ENCODE measurements at regions not wholly inside any gene's neighbourhood (a gene's known extent, or its start where the extent isn't known, plus 50 kb on each side); places are given as distances from the start of the nearest gene placed in this dataset.
"Not testable (repeated sequence)": the region's sequence is repeated elsewhere in the genome, so short reads cannot be mapped to it uniquely, and the experiment has no call there.

GRCh38 chr6:126811321-126811720, 307.1 kb upstream of the RSPO3 start:
- no peak for DNase-seq (ENCODE audit: low spot score)

- no peak for DNase-seq (ENCODE audit: low spot score)
These were observed 306.5 kb upstream of the RSPO3 start for GRCh38 chr6:126812010-126812409.

DNA sequence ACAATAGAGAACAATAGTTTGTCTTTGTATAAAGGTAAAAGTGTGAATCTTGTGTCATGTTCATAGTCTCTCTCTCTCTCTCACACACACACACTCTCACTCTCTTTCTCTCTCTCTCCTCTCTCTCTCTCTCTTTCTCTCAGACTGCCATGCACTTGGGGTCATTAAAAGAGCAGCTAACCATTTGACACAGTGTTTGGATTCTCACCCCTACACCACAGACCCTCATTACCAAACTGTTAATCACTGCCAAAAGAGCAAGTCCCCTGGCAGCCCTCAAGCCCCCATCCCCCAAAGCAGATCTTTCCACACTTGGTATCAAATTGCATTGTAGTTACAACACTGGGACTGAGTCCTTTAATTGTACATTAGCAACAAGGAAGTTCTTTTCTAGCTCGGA, 305.8 kb upstream of the RSPO3 start:
- DNase-seq (ENCODE audit: low spot score): no peak

DNA sequence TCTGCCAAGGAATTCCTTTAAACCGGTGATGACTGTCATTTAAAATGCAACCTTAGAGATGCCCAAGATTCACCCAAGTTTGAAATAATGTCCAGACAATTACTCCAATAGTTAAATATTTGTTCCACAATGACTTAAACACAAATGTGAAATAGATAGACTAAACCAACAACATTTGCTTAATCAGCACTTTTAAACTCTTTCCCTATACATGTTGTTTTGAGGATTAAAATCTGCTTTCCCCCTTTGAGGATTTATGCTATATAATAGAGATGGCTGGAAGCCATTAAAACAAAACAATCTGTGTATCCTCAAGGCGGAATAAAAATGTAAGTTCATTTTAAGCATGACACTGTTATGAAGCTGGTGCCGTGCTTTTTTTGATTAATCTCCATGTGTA, 297.8 kb upstream of the RSPO3 start:
- DNase-seq (ENCODE audit: low spot score): no peak

DNA sequence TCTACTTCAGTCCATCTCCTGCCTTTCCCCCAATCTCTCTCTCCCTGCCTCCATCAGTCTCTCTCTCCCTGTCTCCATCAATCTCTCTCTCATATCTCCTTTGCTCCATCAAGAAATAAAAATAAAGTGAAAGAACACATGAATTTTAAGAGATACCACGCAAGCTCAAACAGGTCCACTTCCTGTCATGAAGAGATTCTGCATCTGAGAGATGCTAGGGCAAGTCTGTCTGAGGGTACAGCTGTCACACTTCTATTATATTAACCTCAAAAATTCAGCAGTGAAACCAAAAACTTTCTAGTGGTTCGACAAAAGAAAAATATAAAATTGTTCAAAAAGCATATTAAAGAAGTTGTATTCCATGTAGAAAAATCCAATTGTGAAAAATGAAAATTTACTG, 296.8 kb upstream of the RSPO3 start:
- DNase-seq (ENCODE audit: low spot score): no peak

DNA sequence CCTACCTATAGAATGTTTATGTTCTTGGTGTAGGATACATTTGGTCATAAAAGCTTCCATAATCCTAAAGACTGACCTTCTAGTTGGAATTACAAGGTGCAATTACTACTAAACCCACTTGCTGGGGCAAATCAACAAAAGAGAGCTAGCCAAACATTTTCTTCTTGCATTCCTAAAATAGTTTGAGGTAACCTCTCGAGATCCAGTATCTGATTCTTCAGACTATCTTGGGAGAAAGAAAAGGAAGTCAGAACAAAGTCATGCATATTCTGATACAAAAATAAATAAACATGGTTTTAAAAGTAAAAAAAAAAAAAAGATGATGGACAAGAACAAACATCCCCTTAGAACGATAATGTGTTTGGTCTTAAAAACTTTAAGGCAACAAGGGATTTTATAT, 294.2 kb upstream of the RSPO3 start:
- DNase-seq (ENCODE audit: low spot score): no peak

- DNase-seq (ENCODE audit: low spot score): no peak
These were observed 293.7 kb upstream of the RSPO3 start for GRCh38 chr6:126824815-126825214.

DNA sequence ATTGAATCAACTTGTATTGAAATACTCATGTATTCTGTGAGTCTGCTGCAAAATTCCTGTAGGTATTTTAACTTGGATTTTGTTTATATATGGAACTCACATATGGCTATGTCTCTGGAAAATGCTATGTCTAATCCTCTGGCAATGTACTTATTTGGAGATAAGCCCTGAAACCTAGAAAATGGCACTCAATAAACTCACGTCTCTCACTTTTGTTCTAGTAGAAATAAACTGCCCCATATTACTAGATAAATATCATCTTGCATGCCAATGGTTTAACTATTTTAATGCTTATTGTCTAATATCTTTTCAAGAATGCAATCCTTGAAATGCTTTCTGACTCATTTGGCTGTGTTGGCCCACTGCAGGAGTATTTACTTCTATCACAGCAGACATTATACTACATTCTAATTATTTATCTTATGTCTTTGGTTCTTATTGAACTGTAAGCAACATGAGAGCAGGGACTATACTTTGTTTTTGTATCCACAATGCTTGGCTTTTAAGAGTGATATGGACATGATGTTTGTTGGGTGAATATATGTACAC, 292.2 kb upstream of the RSPO3 start:
- DNase-seq (ENCODE audit: low spot score): no peak

DNA sequence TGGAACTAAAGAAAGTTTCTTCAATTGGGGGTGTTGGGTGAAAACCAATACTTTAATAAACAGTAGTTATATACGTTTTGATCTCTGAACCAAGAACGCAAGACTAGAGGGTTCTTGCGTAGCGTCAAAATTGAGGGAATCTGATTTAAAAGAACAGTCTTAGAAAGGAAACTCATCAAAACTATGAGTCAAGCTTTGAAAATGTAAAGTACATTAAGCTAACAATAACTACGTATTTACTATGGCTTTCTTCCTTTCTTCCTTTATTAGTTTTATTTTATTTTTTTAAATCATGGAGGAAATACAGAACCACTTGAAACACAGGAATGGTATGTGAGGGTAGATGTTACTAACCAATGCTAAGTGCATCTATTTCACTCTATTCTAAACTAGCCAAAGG, 287.0 kb upstream of the RSPO3 start:
- no peak for DNase-seq (ENCODE audit: low spot score)

DNA sequence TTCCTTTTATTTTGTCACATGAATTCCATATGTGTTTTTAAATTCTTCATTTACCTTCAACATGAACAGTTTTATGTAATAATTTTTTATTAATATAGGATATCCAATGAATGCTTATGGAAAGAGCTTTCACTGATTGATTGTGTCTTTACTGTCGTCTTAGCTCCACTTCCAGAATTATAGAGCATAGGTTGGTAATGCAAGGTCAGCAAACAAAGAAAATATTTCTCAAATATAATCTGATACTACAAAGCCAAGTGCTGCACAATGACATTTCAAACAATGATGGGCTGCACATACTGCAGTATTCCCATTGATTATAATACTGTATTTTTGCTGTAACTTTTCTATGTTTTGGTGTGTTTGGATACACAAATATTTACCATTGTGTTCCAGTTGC, 275.7 kb upstream of the RSPO3 start:
- no peak for DNase-seq (ENCODE audit: low spot score)

DNA sequence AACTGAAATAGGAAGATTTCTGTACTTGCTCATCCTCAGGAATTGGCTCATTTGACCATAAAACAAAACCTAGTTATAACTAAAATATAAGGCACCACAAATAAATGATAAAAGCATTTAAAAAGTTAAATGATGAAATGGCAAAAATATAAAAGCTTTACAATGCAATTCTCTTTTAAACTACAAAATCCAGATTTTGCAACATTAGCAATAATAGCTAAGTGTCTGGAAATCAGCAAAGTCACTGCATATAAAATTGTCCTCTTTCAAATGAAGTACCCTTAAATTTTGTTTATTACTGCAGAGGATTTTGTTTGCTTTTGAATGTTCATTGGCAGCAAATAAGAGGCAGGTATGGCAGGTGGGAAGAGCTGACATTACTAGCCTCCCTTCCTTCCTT, 270.4 kb upstream of the RSPO3 start:
- DNase-seq (ENCODE audit: low spot score): no peak

- DNase-seq (ENCODE audit: low spot score): no peak
These were observed 250.8 kb upstream of the RSPO3 start for GRCh38 chr6:126867641-126868040.

DNA sequence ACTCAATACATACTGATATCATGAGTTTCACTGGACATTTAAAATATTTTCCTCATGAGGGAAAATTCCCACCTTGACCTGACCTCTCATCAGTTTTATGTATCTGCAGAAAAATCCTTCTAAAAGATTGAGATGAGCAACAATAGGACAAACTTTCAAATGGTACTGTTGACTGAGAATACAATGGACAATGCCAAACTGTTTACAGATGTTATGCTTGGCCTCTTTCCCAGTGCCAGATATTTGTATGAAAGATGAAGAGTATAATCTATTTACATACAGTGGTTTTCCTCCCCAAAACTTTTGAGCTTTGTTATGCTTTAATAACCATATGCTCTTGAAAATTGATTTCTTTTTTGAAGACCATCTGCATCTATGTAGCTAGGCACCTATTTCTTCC, 245.1 kb upstream of the RSPO3 start:
- no peak for DNase-seq (ENCODE audit: low spot score)

DNA sequence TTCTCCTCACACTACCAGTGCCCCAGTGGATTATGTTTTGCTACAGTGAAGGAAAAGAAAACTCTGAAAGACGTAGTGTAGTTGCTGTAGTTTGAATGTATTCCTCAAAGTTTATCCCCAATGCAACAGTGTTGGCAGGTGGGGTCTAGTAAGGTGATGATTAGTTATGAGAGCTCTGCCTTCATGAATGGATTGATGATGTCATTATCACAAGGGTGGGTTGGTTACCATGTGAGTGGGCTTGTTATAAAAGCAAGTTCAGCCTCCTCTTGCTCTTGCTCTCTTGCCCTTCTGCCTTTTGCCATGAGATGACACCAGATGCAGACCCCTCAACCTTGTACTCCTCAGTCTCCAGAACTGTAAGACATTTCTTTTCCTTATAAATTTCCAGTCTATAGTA, 244.7 kb upstream of the RSPO3 start:
- DNase-seq (ENCODE audit: low spot score): no peak

- peak; percentile 43 for DNase-seq (ENCODE audit: low spot score)
These were observed 242.0 kb upstream of the RSPO3 start for GRCh38 chr6:126876446-126876845.

GRCh38 chr6:126880964-126881363, 237.5 kb upstream of the RSPO3 start:
- DNase-seq (ENCODE audit: low spot score): peak; percentile 31

- no peak for DNase-seq (ENCODE audit: low spot score)
These were observed 232.4 kb upstream of the RSPO3 start for GRCh38 chr6:126886106-126886505.

DNA sequence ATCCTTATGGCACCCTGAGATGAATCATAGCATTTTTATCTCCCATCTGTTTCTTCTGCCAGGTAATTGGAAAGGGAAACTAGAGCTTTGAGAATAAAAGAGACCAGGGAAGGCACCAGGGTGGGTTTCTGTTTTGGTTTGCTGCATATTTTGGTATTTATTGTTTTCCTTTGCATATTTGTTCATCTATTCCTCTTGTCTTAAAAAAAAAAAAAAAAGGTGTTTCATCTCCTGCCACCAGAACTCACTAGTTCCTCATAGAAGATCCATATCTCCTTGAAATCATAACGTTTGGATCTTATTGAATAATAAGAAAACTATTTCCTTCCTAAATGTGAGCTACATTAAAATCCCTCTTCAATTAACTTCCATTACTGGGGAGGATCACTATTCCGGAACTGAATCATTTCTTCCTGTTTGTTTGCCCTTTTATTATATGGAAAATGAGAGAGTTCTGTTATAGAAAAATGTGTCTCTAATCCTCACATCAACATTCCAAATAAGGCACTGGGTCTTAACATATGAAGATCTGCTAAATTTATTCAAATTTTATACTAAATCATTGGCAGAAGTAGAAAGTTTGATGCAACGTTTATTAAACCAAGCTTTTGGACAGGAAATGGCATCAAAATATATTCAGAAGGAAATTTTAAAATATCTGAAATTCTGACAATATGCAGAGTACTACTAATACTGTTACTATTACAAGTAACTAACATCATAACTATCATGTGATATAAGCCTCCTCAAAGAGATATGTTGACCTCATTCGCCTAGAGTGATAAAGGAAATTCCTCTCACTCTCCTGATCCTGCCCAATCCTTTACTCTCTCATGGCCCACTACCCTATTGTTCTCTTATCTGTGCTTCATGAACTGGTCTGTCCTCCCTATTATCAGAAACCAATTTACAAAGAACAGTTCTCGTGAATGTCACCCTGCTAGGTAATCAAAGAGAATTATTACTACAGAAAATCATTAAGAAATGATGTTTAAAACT, 229.4 kb upstream of the RSPO3 start:
- DNase-seq (ENCODE audit: low spot score): no peak

GRCh38 chr6:126890055-126890454, 228.4 kb upstream of the RSPO3 start:
- DNase-seq (ENCODE audit: low spot score): no peak

GRCh38 chr6:126891158-126891557, 227.3 kb upstream of the RSPO3 start:
- no peak for DNase-seq (ENCODE audit: low spot score)

DNA sequence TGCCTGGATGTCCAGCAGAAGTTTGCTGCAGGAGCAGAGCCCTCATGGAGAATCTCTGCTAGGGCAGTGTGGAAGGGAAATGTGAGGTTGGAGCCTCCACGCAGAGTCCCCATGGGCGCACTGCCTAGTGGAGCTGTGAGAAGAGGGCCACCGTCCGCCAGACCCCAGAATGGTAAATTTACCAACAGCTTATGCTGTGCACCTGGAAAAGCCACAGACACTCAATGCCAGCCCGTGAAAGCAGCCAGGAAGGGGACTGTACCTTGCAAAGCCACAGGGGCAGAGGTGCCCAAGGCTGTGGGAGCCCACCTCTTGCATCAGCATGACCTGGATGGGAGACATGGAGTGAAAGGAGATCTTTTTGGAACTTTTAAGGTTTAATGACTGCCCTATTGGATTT, 225.6 kb upstream of the RSPO3 start:
- DNase-seq (ENCODE audit: low spot score): not testable (repeated sequence)

GRCh38 chr6:126897758-126898157, 220.7 kb upstream of the RSPO3 start:
- no peak for DNase-seq (ENCODE audit: low spot score)

DNA sequence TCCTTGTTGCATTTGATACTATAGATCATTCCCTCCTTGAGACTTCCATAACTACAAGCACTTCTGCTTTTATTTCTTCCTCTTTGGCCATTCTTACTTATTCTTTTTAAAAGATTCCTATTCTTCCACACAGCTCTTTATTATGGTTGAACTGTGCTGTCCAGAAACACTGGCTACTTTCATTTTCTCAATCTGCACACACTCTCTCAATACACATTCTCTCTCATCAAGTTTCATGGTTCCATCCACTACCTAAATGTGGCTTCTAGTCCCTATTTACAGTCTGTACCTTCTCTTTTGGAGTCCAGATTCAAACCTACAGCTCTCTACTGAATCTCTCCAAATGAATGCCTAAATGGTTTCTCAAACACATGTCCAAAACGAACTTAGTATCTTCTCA, 214.3 kb upstream of the RSPO3 start:
- DNase-seq (ENCODE audit: low spot score): no peak

DNA sequence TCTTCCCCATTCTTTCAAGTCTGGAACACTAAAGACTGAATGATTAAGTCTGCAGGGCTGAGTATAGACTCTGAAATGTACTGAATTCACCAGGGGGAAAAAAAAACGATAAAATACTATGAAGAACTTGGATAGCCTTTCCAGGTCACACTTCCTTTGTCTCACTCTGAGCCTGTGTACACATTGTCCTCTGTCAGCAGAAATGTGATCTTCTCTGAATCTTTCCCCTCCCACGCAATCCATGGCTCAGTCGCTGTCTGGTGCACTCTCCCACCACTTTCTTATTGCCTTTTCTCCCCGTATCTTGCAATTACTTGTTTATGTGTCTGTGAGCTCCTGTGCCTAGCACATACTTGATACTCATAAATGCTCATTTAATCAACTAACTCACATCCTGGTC, 212.6 kb upstream of the RSPO3 start:
- no peak for DNase-seq (ENCODE audit: low spot score)

Data from SW480 (cell line).